Panc1 (cell line): ENCODE measurements at regions not wholly inside any gene's neighbourhood (a gene's known extent, or its start where the extent isn't known, plus 50 kb on each side); places are given as distances from the start of the nearest gene placed in this dataset.
"Not testable (repeated sequence)": the region's sequence is repeated elsewhere in the genome, so short reads cannot be mapped to it uniquely, and the experiment has no call there.

Experiments
- CTCF ChIP-seq: fragments of 450-650 bp; IDR thresholded peaks from 2 replicates; pipeline ENCODE4 v1.5.1; 2017; ENCODE audit warnings: mild to moderate bottlenecking
- POLR2AphosphoS5 ChIP-seq: IDR thresholded peaks from 2 replicates; pipeline ENCODE4 v1.6.1; 2012; ENCODE audit warnings: mild to moderate bottlenecking, low read depth, low read length, moderate library complexity
- REST ChIP-seq, 2 experiments: IDR thresholded peaks; 2 replicates each; pipeline ENCODE4 v1.6.1; 2011 to 2012; ENCODE audit warnings: low read depth in 2 of 2, control low read depth in 1 of 2, low read length in 1 of 2, mild to moderate bottlenecking in 1 of 2, moderate library complexity in 1 of 2; ENCODE audit not compliant: insufficient read depth in 1 of 2
- SIN3A ChIP-seq: IDR thresholded peaks from 2 replicates; pipeline ENCODE4 v1.6.1; 2012; ENCODE audit warnings: low read depth, mild to moderate bottlenecking, low read length, moderate library complexity, borderline replicate concordance; ENCODE audit not compliant: insufficient read depth

- not testable (repeated sequence) for TF ChIP-seq CTCF; POLR2AphosphoS5; REST (IDR thresholded peaks at IDR 0.05; ENCODE audit: insufficient read depth in 1 of 2, low read depth in 2 of 2, low read length in 1 of 2); SIN3A
Observed at GRCh38 chr5:100013305-100013704, 521.9 kb upstream of the FAM174A start.
